ENCODE measurements at regions not wholly inside any gene's neighbourhood (a gene's known extent, or its start where the extent isn't known, plus 50 kb on each side); places are given as distances from the start of the nearest gene placed in this dataset.

- FAIRE-seq = no peak
- DNase-seq (ENCODE audit: low spot score in 2 of 2) = no peak
Observed at GRCh38 chr6:148173548-148173947, 169.1 kb upstream of the SASH1 start.

DNA sequence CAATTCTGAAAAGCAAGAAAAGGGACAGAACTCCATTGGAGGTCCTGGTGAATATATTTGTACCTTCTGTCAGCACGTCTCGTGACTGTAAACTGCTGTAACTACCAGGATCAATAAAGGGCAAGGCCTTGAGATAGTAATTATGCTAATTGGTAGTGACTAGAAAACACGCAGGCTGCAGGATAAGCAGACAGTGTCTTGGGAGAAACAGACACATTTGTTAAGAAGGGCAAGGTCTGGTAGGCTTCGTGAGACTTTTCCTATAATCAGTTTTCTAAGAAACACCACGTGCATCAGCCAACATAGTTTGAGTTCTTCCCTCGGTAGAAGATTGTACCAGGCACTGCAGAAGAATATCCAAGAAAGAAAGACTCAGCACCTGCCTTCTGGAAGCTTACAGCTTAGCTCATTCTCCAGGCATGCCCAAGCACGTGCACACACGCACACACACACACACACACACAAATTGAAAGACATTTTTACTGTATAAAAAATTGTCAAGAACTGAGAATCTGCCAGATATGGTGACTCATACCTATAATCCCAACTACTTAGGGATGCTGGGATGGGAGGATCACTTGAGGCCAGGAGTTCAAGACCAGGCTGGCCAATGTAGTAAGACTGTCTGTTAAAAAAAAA, 167.0 kb upstream of the SASH1 start:
- DNase-seq (ENCODE audit: low spot score in 2 of 2) = no peak
- FAIRE-seq = no peak

DNA sequence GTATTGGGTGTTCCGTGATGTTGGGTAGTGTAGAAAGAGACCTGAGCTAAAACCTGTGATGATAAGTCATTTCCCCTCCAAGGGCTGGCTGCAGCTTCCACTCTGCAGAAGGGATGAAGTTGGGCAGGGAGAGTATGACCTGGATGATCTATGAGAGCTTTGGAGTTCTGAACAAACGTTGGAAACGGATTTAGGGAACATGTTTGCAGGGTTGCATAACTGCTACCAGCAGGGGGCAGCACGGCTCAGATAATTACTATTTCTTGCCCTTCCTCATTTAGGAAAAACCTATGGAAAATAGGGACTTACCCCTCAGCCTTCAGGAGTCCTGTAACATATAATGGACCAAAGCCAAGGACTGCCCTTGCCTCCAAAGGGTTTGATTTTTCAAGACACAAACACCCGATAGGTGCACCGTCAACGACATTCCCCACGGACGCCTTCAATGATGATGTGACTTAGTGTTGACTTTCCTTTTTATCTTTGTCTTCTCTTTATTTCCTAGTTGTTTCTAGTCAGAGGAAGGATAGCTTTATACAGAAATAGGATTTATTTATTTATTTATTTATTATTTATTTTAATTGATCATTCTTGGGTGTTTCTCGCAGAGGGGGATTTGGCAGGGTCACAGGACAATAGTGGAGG, 164.9 kb upstream of the SASH1 start:
- peak; percentile 55 for FAIRE-seq

DNA sequence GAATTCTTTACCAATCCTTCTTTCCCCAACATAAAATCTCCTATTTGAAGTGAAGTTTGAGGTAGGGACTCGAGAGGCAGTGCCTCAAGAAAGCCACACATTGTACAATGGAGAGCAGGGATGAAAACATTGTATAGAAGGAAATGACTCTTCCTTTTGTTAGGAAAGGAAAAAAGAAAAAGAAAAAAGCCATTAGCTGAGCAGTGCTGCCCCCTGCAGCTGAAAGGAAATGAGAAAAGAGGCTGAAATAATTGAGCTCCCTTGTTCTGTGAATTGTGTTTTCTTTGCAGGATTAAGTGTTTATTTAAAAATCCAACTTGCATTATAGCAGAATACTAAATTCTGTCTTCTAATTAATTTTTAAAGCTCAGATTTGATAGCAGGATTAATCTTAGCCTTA, 162.9 kb upstream of the SASH1 start:
- FAIRE-seq (no peak), DNase-seq (ENCODE audit: low spot score in 2 of 2) (peak in 1 of 2 donors; percentile 24)

More for the DNA sequence above, 164.9 kb upstream of the SASH1 start:
- DNase-seq (ENCODE audit: low spot score in 2 of 2) = peak; percentile 45 to 64

DNA sequence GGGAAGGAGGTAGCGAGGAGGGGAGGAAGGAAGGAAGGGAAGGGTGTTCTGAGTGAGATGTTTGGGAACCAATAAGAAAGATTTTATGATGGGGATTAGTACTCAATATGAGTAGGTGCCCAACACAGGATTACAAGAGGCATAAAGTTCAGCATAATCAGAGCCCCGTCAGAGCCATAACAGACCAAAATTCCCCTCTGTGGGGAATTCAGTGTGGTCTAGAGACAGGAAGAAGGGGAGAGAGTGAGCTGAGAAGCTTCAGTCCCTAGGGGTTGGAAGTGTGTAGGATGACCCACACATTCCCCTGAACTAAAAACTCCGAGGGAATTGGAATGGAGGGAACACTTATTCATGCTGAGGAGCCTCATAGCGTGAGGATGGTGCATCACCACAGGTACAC, 160.3 kb upstream of the SASH1 start:
- no peak for FAIRE-seq
- DNase-seq (ENCODE audit: low spot score in 2 of 2) = no peak

- FAIRE-seq (no peak), DNase-seq (ENCODE audit: low spot score in 2 of 2) (no peak)
Observed at GRCh38 chr6:148183776-148184175, 158.9 kb upstream of the SASH1 start.

DNA sequence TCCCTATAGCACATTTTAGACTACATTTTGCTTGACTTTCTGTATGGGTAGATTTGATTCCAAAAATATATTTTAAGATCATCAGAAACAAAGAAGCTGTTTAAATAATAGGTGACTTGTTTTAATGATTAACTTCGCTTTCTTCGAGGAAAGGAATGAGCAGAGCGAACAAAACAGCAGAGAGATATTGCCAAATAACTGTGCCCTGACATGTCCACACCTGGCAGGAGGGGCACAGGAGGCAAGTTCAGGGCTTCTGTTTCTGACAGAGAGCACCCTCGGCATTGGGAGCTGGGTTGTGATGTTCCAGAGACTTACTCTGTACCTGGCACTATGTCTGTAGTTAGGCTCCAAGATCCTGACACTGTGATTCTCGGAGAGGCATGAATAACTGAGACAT, 155.7 kb upstream of the SASH1 start:
- FAIRE-seq = no peak
- no peak for DNase-seq (ENCODE audit: low spot score in 2 of 2)

DNA sequence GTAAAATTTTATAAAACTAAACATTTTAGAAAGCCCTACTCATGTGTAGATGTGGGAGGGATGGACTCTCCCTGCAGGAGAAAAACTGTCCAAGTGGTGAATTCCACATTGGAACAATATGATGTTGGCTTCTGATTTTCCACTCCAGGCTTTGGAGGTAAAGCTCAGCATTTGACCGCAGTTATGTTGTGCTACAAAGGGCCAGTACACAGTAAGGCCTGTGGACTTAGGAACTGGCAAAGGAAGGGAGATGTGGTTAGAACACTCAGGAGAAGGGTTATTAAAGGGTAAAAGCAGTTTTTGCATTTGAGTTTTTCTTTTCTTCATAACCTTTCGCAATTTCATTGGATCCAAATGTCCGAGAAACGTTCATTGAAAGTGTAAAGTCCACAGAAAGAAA, 150.3 kb upstream of the SASH1 start:
- DNase-seq (ENCODE audit: low spot score in 2 of 2) (no peak), FAIRE-seq (no peak)

GRCh38 chr6:148193063-148193680, 149.5 kb upstream of the SASH1 start:
- FAIRE-seq (no peak), DNase-seq (ENCODE audit: low spot score in 2 of 2) (no peak)

- DNase-seq (ENCODE audit: low spot score in 2 of 2) (no peak), FAIRE-seq (no peak)
Observed at GRCh38 chr6:148195511-148195910, 147.1 kb upstream of the SASH1 start.

- no peak for FAIRE-seq
Observed at GRCh38 chr6:148199584-148199983, 143.1 kb upstream of the SASH1 start.

DNA sequence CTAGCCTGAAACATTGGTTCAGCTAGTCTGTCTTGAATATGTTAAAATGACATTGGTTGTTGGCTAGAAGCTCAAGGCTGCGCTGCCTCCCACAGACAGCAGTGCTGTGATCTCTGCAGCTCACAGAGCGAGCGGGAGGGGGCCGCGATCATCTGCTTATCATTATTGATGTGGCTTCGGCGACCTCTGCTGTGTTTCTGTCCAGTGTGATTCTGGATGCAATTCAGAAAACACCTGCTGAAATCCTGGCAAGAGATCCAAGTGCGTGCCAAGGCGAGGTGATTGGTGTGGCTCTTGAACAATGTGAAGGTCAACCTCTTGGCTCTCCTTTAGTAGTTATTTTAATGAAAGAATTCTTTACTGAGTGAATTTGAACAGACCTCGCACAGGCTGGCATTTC, 142.3 kb upstream of the SASH1 start:
- DNase-seq (ENCODE audit: low spot score in 2 of 2) = peak in 1 of 2 donors; percentile 19
- FAIRE-seq = no peak

More at GRCh38 chr6:148199584-148199983, 143.1 kb upstream of the SASH1 start:
- no peak for DNase-seq (ENCODE audit: low spot score in 2 of 2)

DNA sequence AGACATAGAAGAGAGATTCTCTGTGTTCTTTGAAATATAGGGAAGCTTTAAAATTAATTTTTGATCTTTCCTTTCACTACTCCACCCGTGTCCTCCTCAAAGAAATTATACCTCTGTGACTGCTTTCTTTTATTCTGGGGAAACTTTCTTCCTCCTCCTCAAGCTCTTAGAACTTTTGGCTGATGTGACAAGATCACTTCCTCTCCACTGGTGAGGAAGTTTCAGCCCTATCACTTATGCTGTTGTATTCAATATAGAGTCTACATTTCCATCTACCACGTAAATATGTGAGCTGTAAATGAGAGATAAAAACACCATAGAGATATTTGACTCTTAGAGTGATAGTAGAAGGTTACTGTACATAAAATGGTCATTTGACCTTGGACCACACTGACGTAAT, 141.9 kb upstream of the SASH1 start:
- DNase-seq (ENCODE audit: low spot score in 2 of 2) = no peak

DNA sequence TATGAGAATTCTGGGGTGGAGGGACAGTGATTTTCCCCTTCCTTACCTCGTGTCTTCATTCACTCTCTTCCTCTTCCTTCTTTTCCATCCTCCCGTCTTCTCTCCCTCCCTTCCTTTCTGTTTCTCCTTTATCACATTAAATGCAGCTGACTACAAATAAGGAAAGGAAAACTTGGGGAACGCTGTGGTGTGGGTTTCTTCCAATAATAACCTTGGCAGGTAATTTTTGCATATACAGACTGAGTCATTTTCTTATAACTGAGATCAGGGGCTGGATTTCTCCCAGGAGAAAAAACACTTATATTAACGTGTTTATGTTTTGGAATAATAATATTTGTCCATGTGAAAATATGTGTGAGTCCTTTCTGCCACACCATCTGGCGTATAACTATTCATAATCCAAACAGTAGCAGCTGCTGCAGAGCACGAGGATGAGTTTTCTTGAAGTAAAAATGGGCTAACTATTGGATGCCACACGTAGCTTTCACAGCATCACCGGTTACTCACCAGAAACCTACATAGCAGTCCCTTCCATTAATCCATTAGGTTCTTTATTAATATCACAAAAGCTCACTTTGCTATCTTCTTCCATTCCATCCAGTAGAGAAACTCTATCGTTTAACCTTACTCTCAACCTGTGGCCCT, 139.2 kb upstream of the SASH1 start:
- no peak for FAIRE-seq

More for the DNA sequence above, 141.9 kb upstream of the SASH1 start:
- no peak for FAIRE-seq

DNA sequence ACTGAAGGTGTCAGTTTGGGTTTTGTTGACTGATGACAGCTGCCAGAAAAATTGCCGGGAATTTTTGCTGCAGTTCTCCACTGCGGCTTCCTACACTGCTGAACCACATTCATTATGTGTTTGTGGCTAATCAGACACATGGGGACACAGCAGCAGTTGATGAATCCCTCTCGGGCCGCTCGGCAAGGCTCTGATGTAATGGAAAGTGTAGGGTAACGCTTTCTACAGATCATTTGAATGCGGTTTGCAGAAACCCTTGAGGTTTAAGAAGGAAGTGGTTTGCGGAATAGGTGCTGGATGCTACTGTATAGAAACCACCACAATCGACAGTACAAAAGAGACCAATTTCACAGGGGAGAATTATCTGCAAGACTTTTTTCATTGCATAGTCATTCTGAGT, 138.7 kb upstream of the SASH1 start:
- FAIRE-seq (no peak), DNase-seq (ENCODE audit: low spot score in 2 of 2) (no peak)

More for the DNA sequence above, 139.2 kb upstream of the SASH1 start:
- no peak for DNase-seq (ENCODE audit: low spot score in 2 of 2)

- no peak for FAIRE-seq
- no peak for DNase-seq (ENCODE audit: low spot score in 2 of 2)
Observed at GRCh38 chr6:148208298-148208697, 134.3 kb upstream of the SASH1 start.

DNA sequence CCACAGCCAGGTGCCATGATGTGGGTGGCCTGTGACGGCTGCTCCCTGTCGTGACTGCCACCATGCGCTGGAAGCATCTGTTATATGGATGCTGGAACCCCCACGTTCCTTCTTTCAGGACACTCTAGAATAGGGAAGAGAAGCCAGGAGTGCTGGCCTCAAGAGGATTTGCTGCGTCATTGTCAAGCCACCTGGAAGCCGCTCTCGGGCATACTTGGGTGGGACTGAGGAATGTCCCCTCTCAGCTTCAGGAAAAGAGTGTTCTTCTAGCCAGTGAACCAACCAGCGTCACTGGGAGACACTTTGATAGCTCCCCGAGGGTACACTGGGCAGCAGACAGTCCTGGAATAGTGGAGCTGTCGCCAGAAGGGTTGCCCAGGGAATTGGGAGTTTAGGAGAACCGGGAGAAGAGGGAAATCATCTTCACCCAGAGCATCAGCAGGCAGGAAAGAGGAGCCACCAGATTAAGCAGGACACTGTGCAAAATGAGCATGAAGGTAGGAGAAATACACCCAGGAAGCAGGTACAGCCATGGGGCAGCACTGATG, 130.8 kb upstream of the SASH1 start:
- no peak for DNase-seq (ENCODE audit: low spot score in 2 of 2)
- FAIRE-seq = no peak

GRCh38 chr6:148212366-148212765, 130.3 kb upstream of the SASH1 start:
- FAIRE-seq (no peak), DNase-seq (ENCODE audit: low spot score in 2 of 2) (no peak)

DNA sequence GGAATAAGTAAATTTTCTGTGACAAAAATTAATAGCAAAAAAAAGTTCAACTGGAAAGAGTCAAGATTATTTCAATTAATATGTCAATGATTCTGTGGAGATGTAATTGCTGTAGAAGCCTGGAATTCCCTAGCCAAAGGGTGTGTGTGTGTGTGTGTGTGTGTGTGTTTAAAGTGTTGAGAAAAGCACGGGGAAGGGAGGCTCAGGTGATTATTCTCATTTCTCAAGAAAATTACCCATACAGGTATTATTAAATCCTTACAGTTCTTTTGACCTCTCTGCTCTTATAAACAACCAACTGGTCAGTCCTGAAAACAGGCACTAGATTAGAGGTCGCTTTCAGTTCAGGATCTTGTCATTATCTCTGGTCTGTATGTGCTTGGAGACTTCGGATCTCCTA, 129.3 kb upstream of the SASH1 start:
- FAIRE-seq (no peak), DNase-seq (ENCODE audit: low spot score in 2 of 2) (no peak)

DNA sequence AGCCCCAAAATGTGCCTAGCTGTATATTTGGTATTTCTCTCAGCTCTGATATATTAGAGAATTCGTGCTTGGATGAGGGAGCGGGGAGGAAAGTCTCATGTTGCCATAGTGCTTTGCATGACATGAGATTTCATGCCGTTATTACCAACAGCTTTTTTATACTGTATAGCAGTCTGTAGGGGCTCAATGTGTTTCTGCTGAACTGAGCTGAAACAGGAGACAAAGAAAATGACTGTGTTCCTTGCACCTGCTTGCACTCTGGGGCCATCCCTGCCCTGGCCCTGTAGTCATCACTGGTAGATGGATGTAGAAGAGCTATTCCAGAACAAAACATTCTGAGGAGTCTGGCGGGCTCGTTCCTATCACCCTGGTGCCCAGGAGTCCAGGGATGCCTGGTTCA, 128.0 kb upstream of the SASH1 start:
- no peak for DNase-seq (ENCODE audit: low spot score in 2 of 2)
- no peak for FAIRE-seq

DNA sequence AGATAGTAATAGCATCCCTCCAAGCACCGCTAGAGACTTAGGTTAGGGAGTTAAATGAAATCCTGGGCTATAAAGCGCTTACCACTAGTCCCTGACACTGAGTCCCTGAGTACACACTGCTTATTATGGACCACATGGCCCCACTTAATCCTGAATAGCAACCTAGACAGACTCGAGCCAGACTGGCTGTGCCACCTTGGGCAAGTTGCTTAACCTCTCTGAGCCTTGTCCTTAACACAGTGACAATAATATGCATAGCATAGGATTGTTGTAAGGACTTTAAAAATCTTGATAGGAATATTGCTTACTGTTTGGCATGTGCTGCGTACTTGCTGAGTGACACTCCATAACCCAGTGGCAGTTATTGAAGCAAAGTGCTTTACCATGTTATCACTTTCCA, 125.6 kb upstream of the SASH1 start:
- FAIRE-seq = no peak
- no peak for DNase-seq (ENCODE audit: low spot score in 2 of 2)

All from frontal cortex (tissue), 3 donors.